ENCODE measurements at regions not wholly inside any gene's neighbourhood (a gene's known extent, or its start where the extent isn't known, plus 50 kb on each side); places are given as distances from the start of the nearest gene placed in this dataset.

DNA sequence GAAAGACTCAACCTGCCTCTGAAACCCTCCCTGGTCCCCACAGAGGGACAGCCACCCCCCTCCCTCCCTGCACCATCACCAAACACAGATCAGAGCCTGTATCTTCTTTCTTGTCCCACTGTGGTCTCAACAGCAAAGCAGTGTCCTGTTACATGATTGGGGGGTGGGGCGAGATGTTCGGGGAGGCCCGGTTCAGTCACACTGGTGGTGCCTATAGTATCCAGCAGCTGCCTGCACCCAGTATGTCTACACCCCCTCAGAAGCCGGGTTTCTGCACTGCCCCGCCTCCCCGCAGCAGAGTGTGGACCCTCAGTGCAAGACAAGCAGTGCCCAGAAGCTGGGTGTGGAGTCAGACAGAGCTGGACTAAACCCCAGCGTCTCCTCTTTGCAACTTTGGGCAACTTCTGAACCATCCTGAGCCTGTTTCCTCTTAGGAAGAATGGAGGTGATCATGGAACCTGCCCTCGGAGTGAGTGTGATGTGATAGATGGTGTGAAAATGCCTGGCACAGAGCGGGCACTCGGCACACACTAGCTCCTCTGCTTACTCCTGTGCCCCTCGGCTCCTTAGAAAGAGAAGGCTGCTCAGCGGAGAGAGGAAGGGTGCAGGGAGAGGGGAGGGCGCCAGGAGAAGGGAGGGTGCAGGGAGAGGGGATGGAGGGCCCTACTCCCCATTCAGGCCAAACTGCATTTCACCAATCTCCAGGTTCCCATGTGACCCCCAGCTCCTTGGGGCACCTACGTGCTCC lies 84.0 kb upstream of the TNRC6C start:
- TF ChIP-seq, protein P1, sequence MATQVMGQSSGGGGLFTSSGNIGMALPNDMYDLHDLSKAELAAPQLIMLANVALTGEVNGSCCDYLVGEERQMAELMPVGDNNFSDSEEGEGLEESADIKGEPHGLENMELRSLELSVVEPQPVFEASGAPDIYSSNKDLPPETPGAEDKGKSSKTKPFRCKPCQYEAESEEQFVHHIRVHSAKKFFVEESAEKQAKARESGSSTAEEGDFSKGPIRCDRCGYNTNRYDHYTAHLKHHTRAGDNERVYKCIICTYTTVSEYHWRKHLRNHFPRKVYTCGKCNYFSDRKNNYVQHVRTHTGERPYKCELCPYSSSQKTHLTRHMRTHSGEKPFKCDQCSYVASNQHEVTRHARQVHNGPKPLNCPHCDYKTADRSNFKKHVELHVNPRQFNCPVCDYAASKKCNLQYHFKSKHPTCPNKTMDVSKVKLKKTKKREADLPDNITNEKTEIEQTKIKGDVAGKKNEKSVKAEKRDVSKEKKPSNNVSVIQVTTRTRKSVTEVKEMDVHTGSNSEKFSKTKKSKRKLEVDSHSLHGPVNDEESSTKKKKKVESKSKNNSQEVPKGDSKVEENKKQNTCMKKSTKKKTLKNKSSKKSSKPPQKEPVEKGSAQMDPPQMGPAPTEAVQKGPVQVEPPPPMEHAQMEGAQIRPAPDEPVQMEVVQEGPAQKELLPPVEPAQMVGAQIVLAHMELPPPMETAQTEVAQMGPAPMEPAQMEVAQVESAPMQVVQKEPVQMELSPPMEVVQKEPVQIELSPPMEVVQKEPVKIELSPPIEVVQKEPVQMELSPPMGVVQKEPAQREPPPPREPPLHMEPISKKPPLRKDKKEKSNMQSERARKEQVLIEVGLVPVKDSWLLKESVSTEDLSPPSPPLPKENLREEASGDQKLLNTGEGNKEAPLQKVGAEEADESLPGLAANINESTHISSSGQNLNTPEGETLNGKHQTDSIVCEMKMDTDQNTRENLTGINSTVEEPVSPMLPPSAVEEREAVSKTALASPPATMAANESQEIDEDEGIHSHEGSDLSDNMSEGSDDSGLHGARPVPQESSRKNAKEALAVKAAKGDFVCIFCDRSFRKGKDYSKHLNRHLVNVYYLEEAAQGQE (IDR thresholded peaks at IDR 0.05; ENCODE audit: insufficient read depth in 1 of 2, low read depth in 2 of 2, low read length in 2 of 2) = no peak
- TF ChIP-seq SIN3A (IDR thresholded peaks at IDR 0.05; ENCODE audit: borderline replicate concordance, insufficient read depth, low read length) (no peak), POLR2AphosphoS5 (IDR thresholded peaks at IDR 0.05; ENCODE audit: low read depth, low read length) (no peak), TAF1 (IDR thresholded peaks at IDR 0.05; ENCODE audit: borderline replicate concordance, insufficient read depth, low read length) (no peak)

All from PFSK-1 (cell line).